RWPE2 (cell line): ENCODE measurements at regions not wholly inside any gene's neighbourhood (a gene's known extent, or its start where the extent isn't known, plus 50 kb on each side); places are given as distances from the start of the nearest gene placed in this dataset.

Experiments used
- ATAC-seq: fragments of 200-7000 bp; cut with Tn5 transposase; 3 replicates; pipeline ENCODE4 v1.9.1; 2021; ENCODE audit warnings: low read depth
- DNase-seq: peaks from one replicate; pipeline ENCODE4 v3.0.0-alpha.2; 2020; ENCODE audit warnings: low spot score
- H3K27ac ChIP-seq: fragments of 450-650 bp; 2 replicates; pipeline ENCODE4 v1.5.1; 2017; ENCODE audit warnings: mild to moderate bottlenecking; ENCODE audit not compliant: poor library complexity, severe bottlenecking
- H3K27me3 ChIP-seq: fragments of 250-450 bp; sonication (Bioruptor Pico); 2 replicates; pipeline ENCODE4 v1.5.1; 2021; ENCODE audit warnings: mild to moderate bottlenecking, moderate library complexity; ENCODE audit not compliant: insufficient read depth, poor library complexity, severe bottlenecking
- H3K36me3 ChIP-seq: fragments of 250-450 bp; sonication (Bioruptor Pico); 2 replicates; pipeline ENCODE4 v1.5.1; 2020; ENCODE audit warnings: low read depth, mild to moderate bottlenecking, moderate library complexity
- H3K4me1 ChIP-seq: fragments of 250-450 bp; sonication (Bioruptor Pico); 2 replicates; pipeline ENCODE4 v1.5.1; 2021; ENCODE audit warnings: mild to moderate bottlenecking, moderate library complexity; ENCODE audit not compliant: insufficient read depth, poor library complexity, severe bottlenecking
- H3K4me3 ChIP-seq: fragments of 250-450 bp; sonication (Bioruptor Pico); 2 replicates; pipeline ENCODE4 v1.5.1; 2021; ENCODE audit warnings: mild to moderate bottlenecking, moderate library complexity; ENCODE audit not compliant: severe bottlenecking
- H3K9me3 ChIP-seq: fragments of 250-450 bp; sonication (Bioruptor Pico); 2 replicates; pipeline ENCODE4 v1.5.1; 2021; ENCODE audit warnings: mild to moderate bottlenecking, moderate library complexity; ENCODE audit not compliant: severe bottlenecking
- TF ChIP-seq, protein P1 (sequence below): fragments of 450-650 bp; IDR thresholded peaks from one replicate; pipeline ENCODE4 v1.5.1; 2017; ENCODE audit warnings: mild to moderate bottlenecking, moderate library complexity; ENCODE audit not compliant: poor library complexity, severe bottlenecking

DNA sequence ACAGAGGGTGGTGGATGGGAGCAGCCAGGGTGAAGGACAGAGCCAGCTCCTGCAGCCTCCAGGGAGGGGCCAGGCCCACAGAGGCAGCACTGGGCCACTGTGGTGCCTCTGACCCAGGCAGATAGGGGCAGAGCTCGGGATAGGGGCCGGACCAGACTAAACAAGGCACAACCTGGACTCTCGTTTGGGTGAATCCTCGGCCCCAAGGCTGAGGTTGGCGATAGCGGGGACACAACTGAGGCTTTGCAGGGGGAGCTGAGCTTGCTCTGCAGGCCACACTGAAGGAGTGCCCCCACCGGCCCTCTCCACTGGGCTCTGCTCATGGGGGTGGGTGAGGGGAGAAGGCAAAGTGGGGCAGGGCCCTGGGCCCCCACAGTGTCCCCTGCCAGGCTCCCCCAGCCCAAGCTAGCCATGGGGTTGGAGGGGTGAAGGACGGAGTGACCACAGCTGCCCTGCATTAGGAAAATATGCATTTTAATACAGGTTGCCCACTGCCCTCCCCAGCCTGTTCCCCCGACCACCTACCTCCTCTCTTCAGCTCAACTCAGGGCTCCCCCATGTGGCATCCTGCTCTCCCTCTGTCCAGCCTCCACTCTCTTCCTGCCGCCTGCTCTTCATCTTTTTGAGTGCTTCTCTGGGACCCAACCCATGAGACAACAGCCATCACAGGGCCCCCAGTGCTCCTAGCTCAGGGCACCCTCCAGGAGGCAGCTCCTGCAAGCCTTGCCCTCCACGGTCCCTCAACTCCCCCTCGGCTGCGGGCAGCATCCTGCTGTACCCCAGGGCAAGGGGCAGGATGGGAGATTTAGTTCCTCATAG, 152.8 kb downstream of the INHBB start:
- no peaks in the 10 kb centered on the region for H3K27me3 ChIP-seq
- H3K27ac ChIP-seq: no peak overlapping the region
- DNase-seq: no peak
- no peaks in the 10 kb centered on the region for H3K9me3 ChIP-seq
- no peaks in the 10 kb centered on the region for H3K4me1 ChIP-seq
- no peaks in the 10 kb centered on the region for H3K36me3 ChIP-seq
- ATAC-seq: no peak
- H3K4me3 ChIP-seq: no peak overlapping the region
- TF ChIP-seq, protein P1, sequence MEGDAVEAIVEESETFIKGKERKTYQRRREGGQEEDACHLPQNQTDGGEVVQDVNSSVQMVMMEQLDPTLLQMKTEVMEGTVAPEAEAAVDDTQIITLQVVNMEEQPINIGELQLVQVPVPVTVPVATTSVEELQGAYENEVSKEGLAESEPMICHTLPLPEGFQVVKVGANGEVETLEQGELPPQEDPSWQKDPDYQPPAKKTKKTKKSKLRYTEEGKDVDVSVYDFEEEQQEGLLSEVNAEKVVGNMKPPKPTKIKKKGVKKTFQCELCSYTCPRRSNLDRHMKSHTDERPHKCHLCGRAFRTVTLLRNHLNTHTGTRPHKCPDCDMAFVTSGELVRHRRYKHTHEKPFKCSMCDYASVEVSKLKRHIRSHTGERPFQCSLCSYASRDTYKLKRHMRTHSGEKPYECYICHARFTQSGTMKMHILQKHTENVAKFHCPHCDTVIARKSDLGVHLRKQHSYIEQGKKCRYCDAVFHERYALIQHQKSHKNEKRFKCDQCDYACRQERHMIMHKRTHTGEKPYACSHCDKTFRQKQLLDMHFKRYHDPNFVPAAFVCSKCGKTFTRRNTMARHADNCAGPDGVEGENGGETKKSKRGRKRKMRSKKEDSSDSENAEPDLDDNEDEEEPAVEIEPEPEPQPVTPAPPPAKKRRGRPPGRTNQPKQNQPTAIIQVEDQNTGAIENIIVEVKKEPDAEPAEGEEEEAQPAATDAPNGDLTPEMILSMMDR: no peak

DNA sequence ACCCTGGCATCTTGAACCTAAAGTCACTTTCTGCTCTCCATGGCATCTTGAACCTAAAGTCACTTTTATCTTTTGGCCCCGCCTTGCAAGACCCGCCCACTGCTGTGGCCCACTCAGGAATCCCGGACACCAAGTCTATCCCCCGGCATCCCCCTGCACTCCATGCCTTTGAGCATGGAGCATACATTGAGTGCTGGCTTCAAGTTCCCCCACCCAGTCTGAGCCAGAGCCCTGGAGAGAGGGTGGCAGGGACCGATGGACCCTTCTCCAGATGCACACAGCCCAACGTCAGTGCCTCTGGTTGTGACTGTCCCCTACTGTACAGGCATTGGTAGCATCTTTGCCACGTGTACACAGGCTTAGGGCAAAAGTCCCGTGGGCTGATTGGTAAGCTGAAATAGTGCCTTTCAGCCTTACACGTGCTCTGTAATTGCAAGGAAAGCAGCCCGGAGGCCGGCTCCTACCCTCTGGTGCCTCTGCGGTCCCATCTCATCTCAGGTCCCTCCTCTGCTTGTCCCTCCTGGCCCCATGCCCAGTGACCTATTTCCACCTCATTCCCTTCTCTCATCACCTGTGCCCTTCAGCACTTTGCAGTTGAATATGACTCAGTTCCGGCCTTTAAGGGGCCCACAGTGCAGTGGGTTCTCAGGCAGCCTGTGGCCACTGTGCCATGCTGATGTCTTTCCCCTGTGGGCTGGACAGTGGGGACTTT, 154.0 kb downstream of the INHBB start:
- no peaks in the 10 kb centered on the region for H3K4me1 ChIP-seq
- DNase-seq: no peak
- TF ChIP-seq, protein P1: no peak
- no peaks in the 10 kb centered on the region for H3K9me3 ChIP-seq
- ATAC-seq: no peak
- H3K27ac ChIP-seq: no peak overlapping the region
- H3K4me3 ChIP-seq: no peak overlapping the region
- H3K36me3 ChIP-seq: no peaks in the 10 kb centered on the region
- H3K27me3 ChIP-seq: no peaks in the 10 kb centered on the region

DNA sequence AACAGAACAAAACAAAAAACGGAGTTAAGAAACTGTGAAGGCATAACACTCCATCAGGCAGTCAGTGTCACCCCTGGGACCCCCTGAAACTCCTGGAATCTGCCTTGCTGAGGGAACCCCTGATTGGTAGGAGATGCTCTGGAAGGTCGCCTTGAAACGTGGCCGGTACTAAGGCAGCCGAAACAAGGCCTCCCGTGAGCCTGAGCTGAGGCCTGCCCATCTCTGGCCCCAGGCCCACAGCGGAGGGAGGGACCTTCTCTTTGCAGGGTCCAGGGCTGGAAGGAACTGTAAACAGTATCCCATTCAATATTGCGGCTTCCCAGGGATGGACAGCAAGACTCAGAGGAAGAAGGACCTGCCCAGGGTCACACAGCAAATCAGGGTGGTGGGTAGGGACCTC, 155.7 kb downstream of the INHBB start:
- DNase-seq (no peak), ATAC-seq (no peak)
- Histone ChIP-seq H3K4me1 (no peaks in the 10 kb centered on the region), H3K4me3 (no peak overlapping the region), H3K36me3 (no peaks in the 10 kb centered on the region), H3K27ac (no peak overlapping the region), H3K9me3 (no peaks in the 10 kb centered on the region), H3K27me3 (no peaks in the 10 kb centered on the region)
- TF ChIP-seq, protein P1: no peak

DNA sequence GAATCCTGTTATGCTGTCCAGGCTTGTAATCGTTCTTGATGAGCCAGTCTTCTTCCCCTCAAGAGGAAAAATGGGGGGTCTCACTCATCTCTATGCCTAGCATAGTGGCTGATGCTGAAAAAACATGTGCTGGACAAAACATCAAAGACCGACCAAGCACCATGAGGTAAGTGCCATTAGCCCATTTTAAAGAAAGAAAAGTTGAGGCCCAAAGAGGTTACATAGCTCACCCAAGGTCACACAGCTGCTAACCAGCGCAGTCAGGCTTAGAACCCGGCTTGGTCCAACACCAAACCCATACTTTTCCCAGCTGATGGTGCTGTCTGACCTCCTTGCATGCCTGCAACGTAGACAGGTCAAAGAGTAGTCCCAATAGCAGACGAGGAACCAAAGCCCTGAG, 156.4 kb downstream of the INHBB start:
- TF ChIP-seq, protein P1: no peak
- no peaks in the 10 kb centered on the region for H3K9me3 ChIP-seq
- no peak overlapping the region for H3K27ac ChIP-seq
- no peaks in the 10 kb centered on the region for H3K4me1 ChIP-seq
- no peaks in the 10 kb centered on the region for H3K36me3 ChIP-seq
- no peaks in the 10 kb centered on the region for H3K27me3 ChIP-seq
- no peak for DNase-seq
- no peak overlapping the region for H3K4me3 ChIP-seq
- ATAC-seq: no peak

DNA sequence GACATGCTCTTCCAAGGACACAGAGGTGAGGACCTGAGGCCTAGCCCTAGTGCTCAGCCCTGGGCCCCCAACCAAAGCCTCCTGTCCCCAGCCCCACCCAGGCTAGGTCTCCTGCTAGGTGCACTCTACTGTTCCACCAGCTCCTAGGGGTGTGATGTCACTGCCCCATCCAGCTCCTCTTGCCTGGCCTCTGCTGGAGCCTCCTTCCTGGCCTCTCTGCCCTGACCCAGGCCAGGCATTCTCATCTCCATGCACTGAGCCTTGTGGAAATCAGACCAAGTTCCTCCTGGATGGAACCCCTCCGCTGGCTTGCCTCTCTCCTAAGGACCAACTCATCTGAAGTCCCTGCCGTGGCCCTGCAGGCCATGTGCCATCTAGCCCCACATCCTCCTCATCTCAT, 156.8 kb downstream of the INHBB start:
- no peak for ATAC-seq
- Histone ChIP-seq H3K9me3 (no peaks in the 10 kb centered on the region), H3K4me1 (no peaks in the 10 kb centered on the region), H3K27ac (no peak overlapping the region), H3K27me3 (no peaks in the 10 kb centered on the region), H3K4me3 (no peak overlapping the region), H3K36me3 (no peaks in the 10 kb centered on the region)
- TF ChIP-seq, protein P1: no peak
- DNase-seq: no peak
